ENCODE measurements at regions not wholly inside any gene's neighbourhood (a gene's known extent, or its start where the extent isn't known, plus 50 kb on each side); places are given as distances from the start of the nearest gene placed in this dataset.
"Not testable (repeated sequence)": the region's sequence is repeated elsewhere in the genome, so short reads cannot be mapped to it uniquely, and the experiment has no call there.

GRCh38 chr6:48371226-48371625, 260.2 kb upstream of the PTCHD4 start:
- TF ChIP-seq, protein P1, sequence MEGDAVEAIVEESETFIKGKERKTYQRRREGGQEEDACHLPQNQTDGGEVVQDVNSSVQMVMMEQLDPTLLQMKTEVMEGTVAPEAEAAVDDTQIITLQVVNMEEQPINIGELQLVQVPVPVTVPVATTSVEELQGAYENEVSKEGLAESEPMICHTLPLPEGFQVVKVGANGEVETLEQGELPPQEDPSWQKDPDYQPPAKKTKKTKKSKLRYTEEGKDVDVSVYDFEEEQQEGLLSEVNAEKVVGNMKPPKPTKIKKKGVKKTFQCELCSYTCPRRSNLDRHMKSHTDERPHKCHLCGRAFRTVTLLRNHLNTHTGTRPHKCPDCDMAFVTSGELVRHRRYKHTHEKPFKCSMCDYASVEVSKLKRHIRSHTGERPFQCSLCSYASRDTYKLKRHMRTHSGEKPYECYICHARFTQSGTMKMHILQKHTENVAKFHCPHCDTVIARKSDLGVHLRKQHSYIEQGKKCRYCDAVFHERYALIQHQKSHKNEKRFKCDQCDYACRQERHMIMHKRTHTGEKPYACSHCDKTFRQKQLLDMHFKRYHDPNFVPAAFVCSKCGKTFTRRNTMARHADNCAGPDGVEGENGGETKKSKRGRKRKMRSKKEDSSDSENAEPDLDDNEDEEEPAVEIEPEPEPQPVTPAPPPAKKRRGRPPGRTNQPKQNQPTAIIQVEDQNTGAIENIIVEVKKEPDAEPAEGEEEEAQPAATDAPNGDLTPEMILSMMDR (IDR thresholded peaks at IDR 0.05), result not testable (repeated sequence)
- TF ChIP-seq POLR2A (IDR thresholded peaks at IDR 0.05), result not testable (repeated sequence)
